Neural crest cell (in vitro differentiated cells): ENCODE measurements at regions not wholly inside any gene's neighbourhood (a gene's known extent, or its start where the extent isn't known, plus 50 kb on each side); places are given as distances from the start of the nearest gene placed in this dataset.
"Not testable (repeated sequence)": the region's sequence is repeated elsewhere in the genome, so short reads cannot be mapped to it uniquely, and the experiment has no call there.

ENCODE experiments used
- DNase-seq: peaks from one replicate; pipeline ENCODE4 v3.0.0; 2021; ENCODE audit warnings: low read depth, mixed read lengths, low spot score
- H3K27ac Mint-ChIP-seq: one replicate; pipeline ENCODE4 v1.8.0; 2021; ENCODE audit warnings: mild to moderate bottlenecking, mixed read lengths; ENCODE audit not compliant: unreplicated experiment
- H3K27me3 Mint-ChIP-seq: 2 replicates; pipeline ENCODE4 v1.8.0; 2021; ENCODE audit warnings: low read depth, mild to moderate bottlenecking, mixed read lengths
- H3K36me3 Mint-ChIP-seq: 2 replicates; pipeline ENCODE4 v1.8.0; 2021; ENCODE audit warnings: low read depth, mild to moderate bottlenecking, mixed read lengths
- H3K4me1 Mint-ChIP-seq: 2 replicates; pipeline ENCODE4 v1.8.0; 2021; ENCODE audit warnings: mixed read lengths
- H3K4me3 Mint-ChIP-seq: one replicate; pipeline ENCODE4 v1.8.0; 2021; ENCODE audit warnings: mild to moderate bottlenecking, mixed read lengths
- H3K9me3 Mint-ChIP-seq: 2 replicates; pipeline ENCODE4 v1.8.0; 2021; ENCODE audit warnings: mixed read lengths
- CTCF ChIP-seq: fragments of 200-600 bp; sonication (generic); conservative IDR thresholded peaks from 2 replicates; pipeline ENCODE4 v1.5.0; 2021; ENCODE audit warnings: antibody characterized with exemption, mild to moderate bottlenecking

DNA sequence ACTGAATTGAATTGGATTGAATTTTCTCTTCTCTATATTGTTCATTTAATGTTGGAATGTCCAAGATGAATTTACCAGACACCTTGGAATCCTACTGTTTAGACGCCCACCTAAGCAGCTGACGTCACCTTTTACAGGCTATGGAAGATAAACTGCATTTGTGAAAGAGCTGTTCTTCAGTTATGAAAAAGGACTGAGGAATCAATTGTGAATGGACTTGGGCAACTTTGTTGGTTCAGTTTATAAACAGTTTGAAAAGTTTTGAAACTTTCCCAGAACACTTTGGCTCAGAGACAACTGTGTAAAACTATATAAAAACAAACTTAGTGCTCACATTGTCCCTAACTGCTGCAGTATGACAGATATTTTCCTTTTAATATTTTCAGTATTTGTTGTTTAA lies 590.8 kb upstream of the SPRY2 start:
- Mint-ChIP-seq H3K27me3 (no peaks in the 10 kb centered on the region), H3K9me3 (peaks cover 18% of the 10 kb centered on the region), H3K27ac (no peak overlapping the region), H3K36me3 (peaks cover 6% of the 10 kb centered on the region), H3K4me3 (no peak overlapping the region), H3K4me1 (no peaks in the 10 kb centered on the region)
- no peak for TF ChIP-seq CTCF
- no peak for DNase-seq

DNA sequence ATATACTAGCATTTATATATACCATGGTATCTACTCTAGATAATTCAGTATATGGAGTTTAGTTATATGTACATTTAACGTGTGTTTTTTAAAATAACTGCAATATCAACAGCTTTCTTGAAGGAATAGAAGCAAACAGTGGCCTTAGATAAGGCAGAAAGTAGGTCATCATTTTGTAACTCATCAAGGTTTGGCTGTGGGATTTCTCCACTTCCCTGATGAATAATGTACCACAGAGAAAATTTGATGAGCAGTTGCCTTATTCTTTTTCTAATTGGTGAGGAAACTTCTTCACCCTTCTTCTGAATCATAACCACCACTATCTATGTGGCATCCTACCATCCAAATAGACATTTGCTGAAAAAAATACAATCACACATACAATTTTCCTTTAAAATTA lies 590.2 kb upstream of the SPRY2 start:
- Mint-ChIP-seq H3K27ac (no peak overlapping the region), H3K4me1 (no peaks in the 10 kb centered on the region), H3K36me3 (peaks cover 6% of the 10 kb centered on the region), H3K4me3 (no peak overlapping the region), H3K27me3 (no peaks in the 10 kb centered on the region), H3K9me3 (peaks cover 17% of the 10 kb centered on the region)
- TF ChIP-seq CTCF: no peak
- DNase-seq: no peak

GRCh38 chr13:80928241-80928640 lies 587.3 kb upstream of the SPRY2 start:
- Mint-ChIP-seq H3K4me1 (peaks cover 4% of the 10 kb centered on the region), H3K4me3 (no peak overlapping the region)
- no peak for DNase-seq

GRCh38 chr13:80926024-80926423 lies 585.1 kb upstream of the SPRY2 start:
- H3K27me3 Mint-ChIP-seq, H3K9me3 Mint-ChIP-seq, H3K27ac Mint-ChIP-seq, H3K36me3 Mint-ChIP-seq, H3K4me3 Mint-ChIP-seq, H3K4me1 Mint-ChIP-seq, DNase-seq: not testable (repeated sequence)

More at GRCh38 chr13:80928241-80928640, 587.3 kb upstream of the SPRY2 start:
- H3K36me3 Mint-ChIP-seq: peaks cover 5% of the 10 kb centered on the region
- no peak for TF ChIP-seq CTCF
- H3K9me3 Mint-ChIP-seq: peaks cover 4% of the 10 kb centered on the region
- no peak overlapping the region for H3K27ac Mint-ChIP-seq
- H3K27me3 Mint-ChIP-seq: no peaks in the 10 kb centered on the region

DNA sequence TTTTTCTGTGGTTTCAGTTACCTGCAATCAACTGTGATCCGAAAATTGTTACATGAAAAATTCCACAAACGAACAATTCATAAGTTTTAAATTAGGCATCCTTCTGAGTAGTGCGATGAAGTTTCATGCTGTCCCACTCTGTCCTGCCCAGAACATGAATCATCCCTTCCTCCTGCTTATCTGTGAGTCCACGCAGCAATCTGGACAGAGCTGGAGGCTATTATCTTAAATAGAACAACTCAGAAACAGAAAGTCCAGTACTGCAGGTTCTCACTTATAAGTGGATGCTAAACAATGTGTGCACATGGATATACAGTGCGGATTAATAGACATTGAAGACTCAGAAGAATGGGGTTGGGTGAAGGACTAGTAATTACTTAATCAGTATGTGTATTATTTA lies 583.7 kb upstream of the SPRY2 start:
- H3K4me1 Mint-ChIP-seq: peaks cover 8% of the 10 kb centered on the region
- DNase-seq: no peak
- no peak overlapping the region for H3K4me3 Mint-ChIP-seq
- no peak overlapping the region for H3K27ac Mint-ChIP-seq
- H3K9me3 Mint-ChIP-seq: no peaks in the 10 kb centered on the region
- TF ChIP-seq CTCF: no peak
- no peaks in the 10 kb centered on the region for H3K36me3 Mint-ChIP-seq
- no peaks in the 10 kb centered on the region for H3K27me3 Mint-ChIP-seq

GRCh38 chr13:80923907-80924306 lies 583.0 kb upstream of the SPRY2 start:
- Mint-ChIP-seq H3K27me3 (no peaks in the 10 kb centered on the region), H3K36me3 (no peaks in the 10 kb centered on the region), H3K4me1 (peaks cover 8% of the 10 kb centered on the region), H3K9me3 (no peaks in the 10 kb centered on the region), H3K27ac (no peak overlapping the region), H3K4me3 (no peak overlapping the region)
- peak; percentile 36 for TF ChIP-seq CTCF
- no peak for DNase-seq
